ENCODE measurements at regions not wholly inside any gene's neighbourhood (a gene's known extent, or its start where the extent isn't known, plus 50 kb on each side); places are given as distances from the start of the nearest gene placed in this dataset.

GRCh38 chr9:129544761-129545160 is 76.1 kb downstream of the C9orf50 start:
- H3K27me3 ChIP-seq (ENCODE audit: insufficient read depth, low read depth) = no peaks in the 10 kb centered on the region
- intact Hi-C loops (cut with micrococcal nuclease; ENCODE audit: unreplicated experiment) = no loop called here
- POLR2A ChIA-PET (ENCODE audit: unreplicated experiment) = no interaction called here
- no peak overlapping the region for H3K27ac ChIP-seq
- no peak overlapping the region for H3K4me3 ChIP-seq
- peaks cover 5% of the 10 kb centered on the region; the same call in 1 of the 2 replicates for H3F3A ChIP-seq (ENCODE audit: insufficient read depth, low read depth)
- no TSS peak for BruUV-seq (replicated peaks)
- DNase-seq = no peak
- no peaks in the 10 kb centered on the region for H3K79me2 ChIP-seq (ENCODE audit: low read depth)
- peaks cover 15% of the 10 kb centered on the region; the same call in 1 of the 2 replicates for H3K4me1 ChIP-seq (replicated peaks; ENCODE audit: insufficient read depth)
- CTCF ChIA-PET = no interaction called here
- 0 out of 2 replicates have a peak, but pooled peaks cover under 1% of the 10 kb centered on the region for H3K9me3 ChIP-seq (ENCODE audit: insufficient read depth, low read depth)
- no peak for TF ChIP-seq EZH2 (IDR thresholded peaks at IDR 0.05; ENCODE audit: low read depth)
- TF ChIP-seq, protein P1, sequence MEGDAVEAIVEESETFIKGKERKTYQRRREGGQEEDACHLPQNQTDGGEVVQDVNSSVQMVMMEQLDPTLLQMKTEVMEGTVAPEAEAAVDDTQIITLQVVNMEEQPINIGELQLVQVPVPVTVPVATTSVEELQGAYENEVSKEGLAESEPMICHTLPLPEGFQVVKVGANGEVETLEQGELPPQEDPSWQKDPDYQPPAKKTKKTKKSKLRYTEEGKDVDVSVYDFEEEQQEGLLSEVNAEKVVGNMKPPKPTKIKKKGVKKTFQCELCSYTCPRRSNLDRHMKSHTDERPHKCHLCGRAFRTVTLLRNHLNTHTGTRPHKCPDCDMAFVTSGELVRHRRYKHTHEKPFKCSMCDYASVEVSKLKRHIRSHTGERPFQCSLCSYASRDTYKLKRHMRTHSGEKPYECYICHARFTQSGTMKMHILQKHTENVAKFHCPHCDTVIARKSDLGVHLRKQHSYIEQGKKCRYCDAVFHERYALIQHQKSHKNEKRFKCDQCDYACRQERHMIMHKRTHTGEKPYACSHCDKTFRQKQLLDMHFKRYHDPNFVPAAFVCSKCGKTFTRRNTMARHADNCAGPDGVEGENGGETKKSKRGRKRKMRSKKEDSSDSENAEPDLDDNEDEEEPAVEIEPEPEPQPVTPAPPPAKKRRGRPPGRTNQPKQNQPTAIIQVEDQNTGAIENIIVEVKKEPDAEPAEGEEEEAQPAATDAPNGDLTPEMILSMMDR (conservative IDR thresholded peaks at IDR 0.05) = no peak
- no peak overlapping the region for H2AFZ ChIP-seq
- no peaks in the 10 kb centered on the region for H3K36me3 ChIP-seq (ENCODE audit: low read depth)
- H3K9me2 ChIP-seq (ENCODE audit: insufficient read depth) = no peaks in the 10 kb centered on the region
- no peaks in the 10 kb centered on the region for H4K20me1 ChIP-seq (ENCODE audit: insufficient read depth)
- no peak overlapping the region for H3K4me2 ChIP-seq

- H2AFZ ChIP-seq = no peak overlapping the region
- no peak overlapping the region for H3K27ac ChIP-seq
- BruUV-seq (replicated peaks) = no TSS peak
- H3K79me2 ChIP-seq (ENCODE audit: low read depth) = no peaks in the 10 kb centered on the region
- H3K9me2 ChIP-seq (ENCODE audit: insufficient read depth) = no peaks in the 10 kb centered on the region
- H4K20me1 ChIP-seq (ENCODE audit: insufficient read depth) = no peaks in the 10 kb centered on the region
- no peaks in the 10 kb centered on the region for H3K27me3 ChIP-seq (ENCODE audit: insufficient read depth, low read depth)
- H3K9me3 ChIP-seq (ENCODE audit: insufficient read depth, low read depth) = peaks cover 9% of the 10 kb centered on the region
- TF ChIP-seq, protein P1 (conservative IDR thresholded peaks at IDR 0.05) = no peak
- TF ChIP-seq EZH2 (IDR thresholded peaks at IDR 0.05; ENCODE audit: low read depth) = no peak
- H3K4me2 ChIP-seq = no peak overlapping the region
- intact Hi-C loops (cut with micrococcal nuclease; ENCODE audit: unreplicated experiment) = no loop called here
- ChIA-PET POLR2A (ENCODE audit: unreplicated experiment) (interaction anchor here (0.6 kb wide), 1 partner anchor 170 kb away, joined by 5 read pairs; no protein-coding TSS in a partner anchor), CTCF (no interaction called here)
- peaks cover 5% of the 10 kb centered on the region; the same call in 1 of the 2 replicates for H3F3A ChIP-seq (ENCODE audit: insufficient read depth, low read depth)
- peaks cover 11% of the 10 kb centered on the region; the same call in 1 of the 2 replicates for H3K4me1 ChIP-seq (replicated peaks; ENCODE audit: insufficient read depth)
- peak in 1 of 2 experiments; percentile 46 for DNase-seq
- H3K36me3 ChIP-seq (ENCODE audit: low read depth) = no peaks in the 10 kb centered on the region
- no peak overlapping the region for H3K4me3 ChIP-seq
Measured at GRCh38 chr9:129542741-129543140, 78.2 kb downstream of the C9orf50 start.

DNA sequence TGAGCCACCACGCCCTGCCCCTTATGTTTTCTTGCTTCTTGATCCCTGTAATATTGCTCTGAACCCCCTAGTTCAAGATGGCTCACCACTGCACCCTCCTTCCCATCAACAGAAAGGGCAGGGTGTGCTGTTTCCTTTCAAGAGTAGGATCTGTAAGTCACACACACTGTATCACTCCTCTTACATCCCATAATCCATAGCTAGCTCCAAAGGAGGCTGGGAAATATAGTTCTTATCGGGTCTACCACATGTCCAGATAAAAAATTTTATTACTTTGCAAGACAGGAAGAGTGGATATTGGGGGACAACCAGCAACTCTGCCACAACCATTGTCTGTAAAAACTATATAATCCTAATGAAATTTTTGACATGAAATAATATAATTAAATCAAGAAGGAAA is 79.6 kb downstream of the C9orf50 start:
- Histone ChIP-seq H3K9me3 (ENCODE audit: insufficient read depth, low read depth) (peaks cover 9% of the 10 kb centered on the region), H3K36me3 (ENCODE audit: low read depth) (no peaks in the 10 kb centered on the region), H3K4me1 (replicated peaks; ENCODE audit: insufficient read depth) (peaks cover 11% of the 10 kb centered on the region; the same call in 1 of the 2 replicates), H3K27ac (no peak overlapping the region), H4K20me1 (ENCODE audit: insufficient read depth) (no peaks in the 10 kb centered on the region), H2AFZ (no peak overlapping the region), H3K4me2 (no peak overlapping the region), H3K27me3 (ENCODE audit: insufficient read depth, low read depth) (no peaks in the 10 kb centered on the region), H3K4me3 (no peak overlapping the region), H3F3A (ENCODE audit: insufficient read depth, low read depth) (peaks cover 5% of the 10 kb centered on the region; the same call in 1 of the 2 replicates), H3K79me2 (ENCODE audit: low read depth) (no peaks in the 10 kb centered on the region), H3K9me2 (ENCODE audit: insufficient read depth) (no peaks in the 10 kb centered on the region)
- BruUV-seq (replicated peaks) = no TSS peak
- POLR2A ChIA-PET (ENCODE audit: unreplicated experiment) = no interaction called here
- intact Hi-C loops (cut with micrococcal nuclease; ENCODE audit: unreplicated experiment) = no loop called here
- TF ChIP-seq, protein P1 (conservative IDR thresholded peaks at IDR 0.05) = no peak
- TF ChIP-seq EZH2 (IDR thresholded peaks at IDR 0.05; ENCODE audit: low read depth) = no peak
- CTCF ChIA-PET = no interaction called here
- DNase-seq = no peak
